ENCODE measurements at regions not wholly inside any gene's neighbourhood (a gene's known extent, or its start where the extent isn't known, plus 50 kb on each side); places are given as distances from the start of the nearest gene placed in this dataset.

DNA sequence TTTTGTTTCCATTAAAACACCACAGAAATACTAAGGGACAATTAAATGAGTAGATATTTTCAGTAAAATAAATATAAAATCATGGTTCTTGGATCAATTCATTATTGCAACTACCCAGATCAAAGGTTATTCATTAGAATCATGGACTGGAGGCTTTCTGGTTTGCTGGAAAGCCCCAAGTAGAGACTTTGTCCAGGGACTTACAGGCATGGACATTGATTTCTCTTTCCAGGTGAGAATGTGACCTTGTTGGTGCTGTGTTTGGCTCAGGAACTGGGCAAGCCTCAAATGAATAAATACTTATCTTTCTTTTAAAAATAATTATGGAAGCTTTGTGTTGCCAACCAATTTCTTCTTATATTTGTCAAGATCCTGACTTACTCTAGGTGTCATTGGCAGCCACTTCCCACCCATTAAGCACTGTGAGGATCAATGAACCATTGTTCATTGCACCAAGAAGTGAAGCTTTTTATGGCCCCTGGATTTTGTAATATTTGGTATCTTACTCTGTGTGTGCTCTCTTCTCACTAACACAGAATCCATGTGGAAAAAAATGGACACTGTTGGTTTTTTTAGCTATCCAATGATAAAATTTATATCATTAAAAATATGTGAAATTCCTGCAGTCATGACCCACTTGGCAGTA is 205.8 kb upstream of the NRXN1 start:
- TF ChIP-seq, protein P1, sequence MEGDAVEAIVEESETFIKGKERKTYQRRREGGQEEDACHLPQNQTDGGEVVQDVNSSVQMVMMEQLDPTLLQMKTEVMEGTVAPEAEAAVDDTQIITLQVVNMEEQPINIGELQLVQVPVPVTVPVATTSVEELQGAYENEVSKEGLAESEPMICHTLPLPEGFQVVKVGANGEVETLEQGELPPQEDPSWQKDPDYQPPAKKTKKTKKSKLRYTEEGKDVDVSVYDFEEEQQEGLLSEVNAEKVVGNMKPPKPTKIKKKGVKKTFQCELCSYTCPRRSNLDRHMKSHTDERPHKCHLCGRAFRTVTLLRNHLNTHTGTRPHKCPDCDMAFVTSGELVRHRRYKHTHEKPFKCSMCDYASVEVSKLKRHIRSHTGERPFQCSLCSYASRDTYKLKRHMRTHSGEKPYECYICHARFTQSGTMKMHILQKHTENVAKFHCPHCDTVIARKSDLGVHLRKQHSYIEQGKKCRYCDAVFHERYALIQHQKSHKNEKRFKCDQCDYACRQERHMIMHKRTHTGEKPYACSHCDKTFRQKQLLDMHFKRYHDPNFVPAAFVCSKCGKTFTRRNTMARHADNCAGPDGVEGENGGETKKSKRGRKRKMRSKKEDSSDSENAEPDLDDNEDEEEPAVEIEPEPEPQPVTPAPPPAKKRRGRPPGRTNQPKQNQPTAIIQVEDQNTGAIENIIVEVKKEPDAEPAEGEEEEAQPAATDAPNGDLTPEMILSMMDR (conservative IDR thresholded peaks at IDR 0.05), result no peak

DNA sequence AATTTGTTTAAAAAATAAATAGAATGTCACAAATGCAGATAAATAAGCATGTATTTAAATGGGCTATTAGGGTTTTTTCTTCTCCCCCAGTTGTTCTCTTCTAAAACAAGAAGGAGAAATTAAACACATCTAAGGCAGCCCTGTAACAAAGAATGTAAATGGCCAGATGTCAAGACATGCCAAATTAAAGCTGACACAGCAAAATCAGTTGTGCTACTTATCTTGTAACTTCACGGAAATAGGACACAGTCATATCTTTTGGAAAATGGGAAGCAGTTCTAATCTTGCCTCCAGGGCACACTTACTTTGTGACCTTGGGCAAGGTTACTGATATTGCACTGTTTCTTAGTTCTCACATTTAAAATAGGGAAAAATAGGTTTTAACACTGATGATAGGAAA is 200.1 kb upstream of the NRXN1 start:
- no peak overlapping the region for H3K27ac ChIP-seq (ENCODE audit: low read depth, low read length)
- H3K27ac Mint-ChIP-seq, result no peak overlapping the region
- H3K4me3 Mint-ChIP-seq, result no peak overlapping the region

More for the DNA sequence above, 205.8 kb upstream of the NRXN1 start:
- Histone ChIP-seq H3K4me1 (ENCODE audit: control insufficient read depth, insufficient read depth, low read length) (no peaks in the 10 kb centered on the region), H3K36me3 (ENCODE audit: control insufficient read depth, insufficient read depth, low read length) (no peaks in the 10 kb centered on the region), H3K9me3 (ENCODE audit: control insufficient read depth, low read length) (peaks cover 15% of the 10 kb centered on the region), H3K27me3 (ENCODE audit: control insufficient read depth, insufficient read depth, low read length, poor library complexity, severe bottlenecking) (no peaks in the 10 kb centered on the region), H3K27ac (ENCODE audit: low read depth, low read length) (no peak overlapping the region), H3K9ac (ENCODE audit: extremely low read depth, low read length, poor library complexity, severe bottlenecking) (no peak overlapping the region), H3K4me3 (ENCODE audit: low read length) (no peak overlapping the region)
- Mint-ChIP-seq H3K36me3 (ENCODE audit: low read depth) (peaks cover 3% of the 10 kb centered on the region), H3K4me3 (no peak overlapping the region), H3K27me3 (ENCODE audit: insufficient read depth) (no peaks in the 10 kb centered on the region), H3K27ac (no peak overlapping the region), H3K9me3 (peaks cover 25% of the 10 kb centered on the region), H3K4me1 (peaks cover 2% of the 10 kb centered on the region)
- DNase-seq, result no peak

DNA sequence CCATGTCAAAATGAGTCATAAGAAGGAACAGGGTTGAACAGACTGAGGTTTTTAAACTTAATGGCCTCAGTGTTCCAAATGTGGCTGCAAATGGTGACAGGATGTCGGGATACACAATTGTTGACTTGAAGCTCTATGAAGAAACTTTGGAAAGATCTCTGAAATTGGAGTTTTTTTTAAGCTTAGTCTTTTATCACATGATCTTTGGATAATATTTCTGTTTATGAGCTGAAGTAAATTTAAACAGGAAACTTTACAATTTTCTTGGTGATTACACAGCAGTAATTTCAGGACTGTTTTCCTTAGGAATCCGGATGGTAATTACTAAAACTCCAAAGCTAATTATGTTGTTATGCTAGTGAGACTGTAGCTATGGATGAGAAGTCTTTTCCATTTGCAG is 199.1 kb upstream of the NRXN1 start:
- Histone ChIP-seq H3K4me1 (ENCODE audit: control insufficient read depth, insufficient read depth, low read length) (no peaks in the 10 kb centered on the region), H3K27me3 (ENCODE audit: control insufficient read depth, insufficient read depth, low read length, poor library complexity, severe bottlenecking) (no peaks in the 10 kb centered on the region), H3K9ac (ENCODE audit: extremely low read depth, low read length, poor library complexity, severe bottlenecking) (no peak overlapping the region), H3K36me3 (ENCODE audit: control insufficient read depth, insufficient read depth, low read length) (no peaks in the 10 kb centered on the region), H3K27ac (ENCODE audit: low read depth, low read length) (no peak overlapping the region), H3K4me3 (ENCODE audit: low read length) (no peak overlapping the region), H3K9me3 (ENCODE audit: control insufficient read depth, low read length) (peaks cover 15% of the 10 kb centered on the region)
- TF ChIP-seq, protein P1 (conservative IDR thresholded peaks at IDR 0.05), result no peak
- Mint-ChIP-seq H3K36me3 (ENCODE audit: low read depth) (peaks cover 3% of the 10 kb centered on the region), H3K9me3 (peaks cover 25% of the 10 kb centered on the region), H3K4me3 (no peak overlapping the region), H3K4me1 (peaks cover 2% of the 10 kb centered on the region), H3K27me3 (ENCODE audit: insufficient read depth) (no peaks in the 10 kb centered on the region), H3K27ac (no peak overlapping the region)
- WGBS, 2 experiments (ENCODE audit: insufficient coverage in 1 of 2, insufficient read length in 1 of 2), result 90 to 92% methylated on average over 2 of the region's 2 CpGs
- DNase-seq, result no peak

More for the DNA sequence above, 200.1 kb upstream of the NRXN1 start:
- Mint-ChIP-seq H3K27me3 (ENCODE audit: insufficient read depth) (no peaks in the 10 kb centered on the region), H3K36me3 (ENCODE audit: low read depth) (peaks cover 3% of the 10 kb centered on the region), H3K4me1 (peaks cover 2% of the 10 kb centered on the region), H3K9me3 (peaks cover 25% of the 10 kb centered on the region)
- Histone ChIP-seq H3K4me3 (ENCODE audit: low read length) (no peak overlapping the region), H3K27me3 (ENCODE audit: control insufficient read depth, insufficient read depth, low read length, poor library complexity, severe bottlenecking) (no peaks in the 10 kb centered on the region), H3K9me3 (ENCODE audit: control insufficient read depth, low read length) (peaks cover 15% of the 10 kb centered on the region), H3K4me1 (ENCODE audit: control insufficient read depth, insufficient read depth, low read length) (no peaks in the 10 kb centered on the region), H3K36me3 (ENCODE audit: control insufficient read depth, insufficient read depth, low read length) (no peaks in the 10 kb centered on the region), H3K9ac (ENCODE audit: extremely low read depth, low read length, poor library complexity, severe bottlenecking) (no peak overlapping the region)
- WGBS, 2 experiments (ENCODE audit: insufficient coverage in 1 of 2, insufficient read length in 1 of 2), result 89 to 100% methylated on average over 1 of the region's 1 CpG
- TF ChIP-seq, protein P1 (conservative IDR thresholded peaks at IDR 0.05), result no peak
- DNase-seq, result no peak
